ENCODE measurements at regions not wholly inside any gene's neighbourhood (a gene's known extent, or its start where the extent isn't known, plus 50 kb on each side); places are given as distances from the start of the nearest gene placed in this dataset.

DNA sequence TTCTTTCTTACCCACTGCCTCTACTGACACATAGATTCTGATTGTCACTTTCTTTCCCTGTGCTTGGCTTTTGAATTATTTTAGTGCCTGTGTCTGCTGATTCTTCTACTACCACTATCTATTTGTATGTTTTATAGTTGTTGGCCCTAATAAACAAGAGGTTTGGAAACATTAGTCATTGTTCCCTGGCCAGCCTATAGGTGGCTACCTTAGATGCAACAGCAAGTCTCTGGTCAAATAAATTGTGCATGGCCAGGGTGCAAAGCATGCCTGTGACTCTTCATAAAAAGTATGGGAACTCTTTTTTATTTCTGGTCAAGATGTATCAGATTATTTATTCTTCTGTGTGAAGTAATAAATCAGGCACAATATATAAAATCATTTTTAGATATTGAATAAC is 124.4 kb downstream of the PLK2 start:
- TF ChIP-seq, protein P1, sequence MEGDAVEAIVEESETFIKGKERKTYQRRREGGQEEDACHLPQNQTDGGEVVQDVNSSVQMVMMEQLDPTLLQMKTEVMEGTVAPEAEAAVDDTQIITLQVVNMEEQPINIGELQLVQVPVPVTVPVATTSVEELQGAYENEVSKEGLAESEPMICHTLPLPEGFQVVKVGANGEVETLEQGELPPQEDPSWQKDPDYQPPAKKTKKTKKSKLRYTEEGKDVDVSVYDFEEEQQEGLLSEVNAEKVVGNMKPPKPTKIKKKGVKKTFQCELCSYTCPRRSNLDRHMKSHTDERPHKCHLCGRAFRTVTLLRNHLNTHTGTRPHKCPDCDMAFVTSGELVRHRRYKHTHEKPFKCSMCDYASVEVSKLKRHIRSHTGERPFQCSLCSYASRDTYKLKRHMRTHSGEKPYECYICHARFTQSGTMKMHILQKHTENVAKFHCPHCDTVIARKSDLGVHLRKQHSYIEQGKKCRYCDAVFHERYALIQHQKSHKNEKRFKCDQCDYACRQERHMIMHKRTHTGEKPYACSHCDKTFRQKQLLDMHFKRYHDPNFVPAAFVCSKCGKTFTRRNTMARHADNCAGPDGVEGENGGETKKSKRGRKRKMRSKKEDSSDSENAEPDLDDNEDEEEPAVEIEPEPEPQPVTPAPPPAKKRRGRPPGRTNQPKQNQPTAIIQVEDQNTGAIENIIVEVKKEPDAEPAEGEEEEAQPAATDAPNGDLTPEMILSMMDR (IDR thresholded peaks at IDR 0.05; ENCODE audit: low read length), result 0 out of 2 replicates have a peak, but pooled peaks have one; percentile 8
- no peak for TF ChIP-seq EZH2 (optimal IDR thresholded peaks at IDR 0.05; ENCODE audit: low read depth, low read length)
- DNase-seq, result no peak
- H3K79me2 ChIP-seq (ENCODE audit: low read length), result no peaks in the 10 kb centered on the region
- no peaks in the 10 kb centered on the region for H3F3A ChIP-seq (ENCODE audit: insufficient read depth, low read length)
- no peaks in the 10 kb centered on the region for H3K4me1 ChIP-seq (ENCODE audit: low read length)
- H4K20me1 ChIP-seq (ENCODE audit: insufficient read depth, low read length), result no peaks in the 10 kb centered on the region
- no peaks in the 10 kb centered on the region for H3K9me2 ChIP-seq (replicated peaks; ENCODE audit: insufficient read depth, low read length)
- H3K27ac ChIP-seq (ENCODE audit: low read length), result no peak overlapping the region
- no peaks in the 10 kb centered on the region for H3K27me3 ChIP-seq (replicated peaks; ENCODE audit: insufficient read depth, low read length)
- no peak overlapping the region for H3K4me2 ChIP-seq (ENCODE audit: low read depth, low read length)
- H3K36me3 ChIP-seq (replicated peaks; ENCODE audit: insufficient read depth, low read length), result no peaks in the 10 kb centered on the region
- H3K9me3 ChIP-seq (replicated peaks; ENCODE audit: insufficient read depth, low read length), result no peaks in the 10 kb centered on the region
- no peak overlapping the region for H2AFZ ChIP-seq (ENCODE audit: low read length)
- H3K4me3 ChIP-seq (ENCODE audit: low read length), result no peak overlapping the region
- H3K9ac ChIP-seq (ENCODE audit: low read length), result no peak overlapping the region

DNA sequence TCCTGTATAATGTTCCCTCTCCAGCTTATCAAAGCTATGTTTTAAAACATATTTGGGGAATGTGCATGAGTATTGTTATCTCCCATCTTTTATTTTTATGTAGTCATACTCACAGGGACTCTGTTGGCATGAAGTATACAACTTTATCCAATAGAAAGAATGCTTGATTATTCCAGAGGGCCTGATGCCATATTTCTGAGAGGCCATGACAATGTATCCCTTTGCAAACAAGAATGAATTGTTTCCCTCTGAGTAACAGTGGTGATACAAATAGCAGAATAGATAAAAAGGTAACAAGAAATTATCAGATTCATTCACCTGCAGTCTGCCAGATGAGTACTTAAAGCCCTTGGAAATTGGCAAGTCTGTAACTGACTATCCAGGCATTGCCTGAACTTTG is 125.9 kb downstream of the PLK2 start:
- H3K4me1 ChIP-seq (ENCODE audit: low read length), result no peaks in the 10 kb centered on the region
- no peak overlapping the region for H3K4me3 ChIP-seq (ENCODE audit: low read length)
- H3K9me3 ChIP-seq (replicated peaks; ENCODE audit: insufficient read depth, low read length), result no peaks in the 10 kb centered on the region
- no peaks in the 10 kb centered on the region for H3K27me3 ChIP-seq (replicated peaks; ENCODE audit: insufficient read depth, low read length)
- no peak overlapping the region for H3K27ac ChIP-seq (ENCODE audit: low read length)
- no peak overlapping the region for H3K4me2 ChIP-seq (ENCODE audit: low read depth, low read length)
- no peak for DNase-seq
- no peak overlapping the region for H2AFZ ChIP-seq (ENCODE audit: low read length)
- no peaks in the 10 kb centered on the region for H3K9me2 ChIP-seq (replicated peaks; ENCODE audit: insufficient read depth, low read length)
- no peaks in the 10 kb centered on the region for H3K79me2 ChIP-seq (ENCODE audit: low read length)
- TF ChIP-seq EZH2phosphoT487 (IDR thresholded peaks at IDR 0.05; ENCODE audit: low read length), result no peak
- no peak for TF ChIP-seq EZH2 (optimal IDR thresholded peaks at IDR 0.05; ENCODE audit: low read depth, low read length)
- TF ChIP-seq, protein P1 (IDR thresholded peaks at IDR 0.05; ENCODE audit: low read length), result no peak
- no peak overlapping the region for H3K9ac ChIP-seq (ENCODE audit: low read length)
- H3K36me3 ChIP-seq (replicated peaks; ENCODE audit: insufficient read depth, low read length), result no peaks in the 10 kb centered on the region
- no peaks in the 10 kb centered on the region for H4K20me1 ChIP-seq (ENCODE audit: insufficient read depth, low read length)
- no peaks in the 10 kb centered on the region for H3F3A ChIP-seq (ENCODE audit: insufficient read depth, low read length)

DNA sequence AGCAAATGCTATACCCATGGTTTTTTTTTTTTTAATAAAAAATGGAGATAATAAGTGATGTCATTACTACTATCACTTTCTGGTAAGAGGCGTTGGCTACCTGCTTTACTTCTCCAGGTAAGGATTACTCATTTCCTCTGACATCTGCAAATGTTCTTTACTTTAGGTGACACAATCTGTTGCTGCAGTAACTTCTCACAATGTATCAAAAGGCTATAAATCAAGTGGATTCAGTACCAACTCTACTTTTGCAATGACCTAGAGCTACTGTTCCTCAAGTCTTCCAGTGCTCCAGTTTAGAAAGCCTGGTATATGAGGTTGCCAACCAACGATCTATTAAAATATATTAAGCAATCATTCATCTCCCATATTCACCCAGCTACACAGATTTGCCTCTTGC is 129.1 kb downstream of the PLK2 start:
- DNase-seq, result no peak
- Histone ChIP-seq H3F3A (ENCODE audit: insufficient read depth, low read length) (no peaks in the 10 kb centered on the region), H3K27me3 (replicated peaks; ENCODE audit: insufficient read depth, low read length) (no peaks in the 10 kb centered on the region), H3K9ac (ENCODE audit: low read length) (no peak overlapping the region), H3K79me2 (ENCODE audit: low read length) (no peaks in the 10 kb centered on the region), H3K4me1 (ENCODE audit: low read length) (peaks cover 11% of the 10 kb centered on the region), H3K4me3 (ENCODE audit: low read length) (no peak overlapping the region), H3K9me2 (replicated peaks; ENCODE audit: insufficient read depth, low read length) (no peaks in the 10 kb centered on the region), H3K4me2 (ENCODE audit: low read depth, low read length) (no peak overlapping the region), H3K27ac (ENCODE audit: low read length) (no peak overlapping the region), H3K9me3 (replicated peaks; ENCODE audit: insufficient read depth, low read length) (no peaks in the 10 kb centered on the region), H2AFZ (ENCODE audit: low read length) (no peak overlapping the region), H3K36me3 (replicated peaks; ENCODE audit: insufficient read depth, low read length) (no peaks in the 10 kb centered on the region), H4K20me1 (ENCODE audit: insufficient read depth, low read length) (no peaks in the 10 kb centered on the region)
- TF ChIP-seq, protein P1 (IDR thresholded peaks at IDR 0.05; ENCODE audit: low read length), result no peak
- TF ChIP-seq EZH2 (optimal IDR thresholded peaks at IDR 0.05; ENCODE audit: low read depth, low read length) (no peak), EZH2phosphoT487 (IDR thresholded peaks at IDR 0.05; ENCODE audit: low read length) (no peak)

All from MM.1S (cell line).